ENCODE measurements at regions not wholly inside any gene's neighbourhood (a gene's known extent, or its start where the extent isn't known, plus 50 kb on each side); places are given as distances from the start of the nearest gene placed in this dataset.

- 48 to 81% methylated on average over 5 to 25 of the region's 25 CpGs for WGBS, 2 donors
- Histone ChIP-seq H3K27ac (no peak overlapping the region), H3K4me1 (no peaks in the 10 kb centered on the region), H3K27me3 (no peaks in the 10 kb centered on the region), H3K4me3 (no peak overlapping the region), H3K36me3 (ENCODE audit: low read depth, missing control alignments) (no peaks in the 10 kb centered on the region), H3K9me3 (no peaks in the 10 kb centered on the region)
- no peak for DNase-seq
- intact Hi-C loops (cut with DNase I; ENCODE audit: low total_unique reads) = no loop called here
- no peak for TF ChIP-seq CTCF (IDR thresholded peaks at IDR 0.05)
- no peak for TF ChIP-seq POLR2A (IDR thresholded peaks at IDR 0.05)
Measured at GRCh38 chr12:34373926-34374325, 351.6 kb downstream of the ALG10 start.

- no peaks in the 10 kb centered on the region for H3K36me3 ChIP-seq (ENCODE audit: low read depth, missing control alignments)
- 46 to 47% methylated on average over 23 to 28 of the region's 28 CpGs for WGBS, 2 donors
- no peak overlapping the region for H3K4me3 ChIP-seq
- intact Hi-C loops (cut with DNase I; ENCODE audit: low total_unique reads) = no loop called here
- no peak for DNase-seq
- H3K27ac ChIP-seq = no peak overlapping the region
- H3K9me3 ChIP-seq = no peaks in the 10 kb centered on the region
- H3K4me1 ChIP-seq = no peaks in the 10 kb centered on the region
- no peaks in the 10 kb centered on the region for H3K27me3 ChIP-seq
- TF ChIP-seq POLR2A (IDR thresholded peaks at IDR 0.05) (no peak), CTCF (IDR thresholded peaks at IDR 0.05) (no peak)
Measured at GRCh38 chr12:34376133-34376799, 354.0 kb downstream of the ALG10 start.

- H3K9me3 ChIP-seq = no peaks in the 10 kb centered on the region
- no peak for DNase-seq
- TF ChIP-seq CTCF (IDR thresholded peaks at IDR 0.05) = no peak
- no peak for TF ChIP-seq POLR2A (IDR thresholded peaks at IDR 0.05)
- no peaks in the 10 kb centered on the region for H3K27me3 ChIP-seq
- WGBS, 2 donors = 55 to 56% methylated on average over 31 to 35 of the region's 35 CpGs
- H3K4me1 ChIP-seq = no peaks in the 10 kb centered on the region
- H3K36me3 ChIP-seq (ENCODE audit: low read depth, missing control alignments) = no peaks in the 10 kb centered on the region
- no peak overlapping the region for H3K4me3 ChIP-seq
- H3K27ac ChIP-seq = no peak overlapping the region
- intact Hi-C loops (cut with DNase I; ENCODE audit: low total_unique reads) = no loop called here
Measured at GRCh38 chr12:34377243-34378035, 355.1 kb downstream of the ALG10 start.

GRCh38 chr12:34379142-34379541 is 356.8 kb downstream of the ALG10 start:
- Histone ChIP-seq H3K27me3 (no peaks in the 10 kb centered on the region), H3K27ac (no peak overlapping the region), H3K4me1 (no peaks in the 10 kb centered on the region), H3K4me3 (no peak overlapping the region), H3K9me3 (no peaks in the 10 kb centered on the region), H3K36me3 (ENCODE audit: low read depth, missing control alignments) (no peaks in the 10 kb centered on the region)
- DNase-seq = no peak
- intact Hi-C loops (cut with DNase I; ENCODE audit: low total_unique reads) = no loop called here
- WGBS, 2 donors = 40 to 43% methylated on average over 15 to 16 of the region's 16 CpGs
- TF ChIP-seq POLR2A (IDR thresholded peaks at IDR 0.05) = no peak
- TF ChIP-seq CTCF (IDR thresholded peaks at IDR 0.05) = no peak

Measured in testis (tissue), 2 donors.